Activated T-helper 17 cell treated with anti-CD3 and anti-CD28 coated beads, Interleukin-2, amount 50 U/mL, for 72 hours (primary cell): ENCODE measurements at regions not wholly inside any gene's neighbourhood (a gene's known extent, or its start where the extent isn't known, plus 50 kb on each side); places are given as distances from the start of the nearest gene placed in this dataset.

Experiments
- ATAC-seq: fragments of 150-1000 bp; cut with Tn5 transposase; replicated peaks from 2 replicates; pipeline ENCODE4 v1.10.0; 2021; ENCODE audit warnings: mild to moderate bottlenecking, moderate library complexity
- H3K27ac Mint-ChIP-seq: one replicate; pipeline ENCODE4 v1.8.0; 2022; ENCODE audit warnings: mixed read lengths
- H3K27me3 Mint-ChIP-seq: one replicate; pipeline ENCODE4 v1.8.0; 2022; ENCODE audit warnings: mixed read lengths
- H3K36me3 Mint-ChIP-seq: one replicate; pipeline ENCODE4 v1.8.0; 2022; ENCODE audit warnings: low read depth, mild to moderate bottlenecking, mixed read lengths
- H3K4me1 Mint-ChIP-seq: one replicate; pipeline ENCODE4 v1.8.0; 2022; ENCODE audit warnings: mixed read lengths
- H3K4me3 Mint-ChIP-seq: one replicate; pipeline ENCODE4 v1.8.0; 2022; ENCODE audit warnings: mild to moderate bottlenecking, mixed read lengths
- H3K9me3 Mint-ChIP-seq: one replicate; pipeline ENCODE4 v1.8.0; 2022; ENCODE audit warnings: mixed read lengths

DNA sequence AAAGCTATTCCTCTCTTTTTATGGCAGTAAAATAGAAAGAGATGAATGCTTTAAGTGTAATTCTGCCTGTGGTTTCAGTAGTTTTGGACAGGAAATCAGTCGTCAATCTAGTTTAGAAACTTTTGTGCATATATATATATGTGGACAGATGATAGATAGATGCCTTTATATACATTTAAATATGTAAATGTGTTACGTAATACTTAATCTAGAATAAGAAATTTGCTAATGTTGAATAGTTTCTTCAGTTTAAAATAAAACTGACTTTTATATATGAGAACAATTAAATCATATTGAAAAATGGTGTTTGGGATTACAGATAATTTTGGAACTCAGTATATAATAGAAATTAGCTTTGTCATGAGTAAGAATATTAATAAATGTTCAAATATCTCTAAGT, 1165.7 kb upstream of the NCAM2 start:
- Mint-ChIP-seq H3K36me3 (no peaks in the 10 kb centered on the region), H3K27me3 (no peaks in the 10 kb centered on the region), H3K9me3 (peaks cover 11% of the 10 kb centered on the region), H3K4me1 (no peaks in the 10 kb centered on the region), H3K4me3 (no peak overlapping the region), H3K27ac (no peak overlapping the region)
- ATAC-seq = no peak

DNA sequence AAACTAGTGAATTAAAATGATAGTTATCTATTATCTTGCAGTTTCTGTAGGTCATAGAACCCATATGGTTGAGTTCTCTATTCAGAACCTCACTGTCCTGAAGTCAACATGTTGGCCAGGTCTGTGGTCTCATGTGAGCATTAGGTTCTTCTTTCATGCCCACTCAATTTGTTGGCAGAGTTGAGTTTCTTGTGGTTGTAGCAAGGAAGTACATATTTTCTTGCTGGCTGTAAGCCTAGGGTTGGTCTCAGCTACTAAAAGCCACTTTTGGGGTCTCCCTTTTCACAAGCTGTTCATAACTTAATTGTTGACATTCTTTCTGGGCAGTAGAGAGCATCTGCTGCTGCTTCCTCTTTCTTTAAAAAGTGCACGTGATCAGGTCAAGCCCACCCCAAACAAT, 1165.1 kb upstream of the NCAM2 start:
- Mint-ChIP-seq H3K36me3 (no peaks in the 10 kb centered on the region), H3K9me3 (peaks cover 11% of the 10 kb centered on the region)

DNA sequence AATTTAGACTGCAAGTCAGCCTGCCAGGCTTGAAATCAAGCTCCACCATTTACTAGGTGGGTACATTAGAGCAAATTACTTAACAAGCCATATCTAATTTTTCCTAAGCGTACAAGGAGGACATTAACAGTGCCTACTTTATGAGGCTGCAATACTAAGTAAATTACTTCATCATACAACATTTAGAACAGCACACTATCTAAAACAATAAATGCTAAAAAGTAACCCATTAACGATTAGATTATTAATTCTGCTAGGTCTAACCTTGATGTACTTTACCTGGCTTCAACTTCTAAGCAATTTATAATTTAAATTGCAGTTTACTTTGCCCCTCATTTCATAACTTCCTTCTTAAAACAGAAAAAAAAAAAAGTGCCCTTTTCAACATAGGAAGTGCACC, 1155.6 kb upstream of the NCAM2 start:
- no peaks in the 10 kb centered on the region for H3K36me3 Mint-ChIP-seq
- H3K4me1 Mint-ChIP-seq = no peaks in the 10 kb centered on the region
- no peak for ATAC-seq
- H3K27ac Mint-ChIP-seq = no peak overlapping the region
- H3K27me3 Mint-ChIP-seq = no peaks in the 10 kb centered on the region
- no peak overlapping the region for H3K4me3 Mint-ChIP-seq
- peaks cover 5% of the 10 kb centered on the region for H3K9me3 Mint-ChIP-seq

More for the DNA sequence above, 1165.1 kb upstream of the NCAM2 start:
- Mint-ChIP-seq H3K27me3 (no peaks in the 10 kb centered on the region), H3K27ac (no peak overlapping the region), H3K4me3 (no peak overlapping the region), H3K4me1 (no peaks in the 10 kb centered on the region)
- no peak for ATAC-seq

DNA sequence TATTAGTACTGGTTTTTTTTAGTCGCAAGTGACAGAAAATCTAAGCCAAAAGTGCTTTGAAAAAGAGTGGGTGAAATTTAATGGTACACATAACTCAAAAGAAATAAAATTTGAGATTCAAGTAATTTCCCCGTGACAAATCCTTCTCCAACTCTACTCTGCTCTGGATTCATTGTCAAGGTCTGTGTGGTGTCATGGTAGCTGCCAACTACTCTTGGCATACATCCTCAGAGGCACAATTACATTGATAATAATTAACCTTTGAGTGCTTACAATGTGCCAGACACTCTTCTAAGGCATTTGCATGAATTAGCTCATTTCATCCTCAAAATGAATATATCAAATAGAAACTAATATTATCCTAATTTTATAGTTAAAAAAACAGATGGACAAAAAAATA, 1153.9 kb upstream of the NCAM2 start:
- no peaks in the 10 kb centered on the region for H3K9me3 Mint-ChIP-seq
- no peak overlapping the region for H3K4me3 Mint-ChIP-seq
- no peaks in the 10 kb centered on the region for H3K36me3 Mint-ChIP-seq
- no peak overlapping the region for H3K27ac Mint-ChIP-seq
- H3K27me3 Mint-ChIP-seq = no peaks in the 10 kb centered on the region
- no peaks in the 10 kb centered on the region for H3K4me1 Mint-ChIP-seq
- no peak for ATAC-seq

DNA sequence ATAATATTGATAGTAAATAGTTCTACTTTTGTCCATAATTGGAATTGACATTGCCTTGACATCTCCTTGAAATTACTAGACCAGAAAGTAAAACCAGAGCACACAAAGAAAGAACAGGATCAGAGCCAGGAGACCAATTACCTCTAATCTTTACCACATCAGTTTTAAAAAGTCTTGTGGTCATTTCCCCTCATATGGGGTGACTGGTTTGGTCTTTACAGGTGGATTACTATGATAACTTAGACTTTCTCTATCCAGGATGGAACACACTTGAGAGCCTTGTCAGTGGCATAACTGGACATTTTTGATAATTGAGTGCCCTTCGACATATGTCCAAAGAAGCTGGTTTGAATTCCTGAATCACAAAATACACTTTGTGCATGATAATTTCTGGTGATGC, 1148.1 kb upstream of the NCAM2 start:
- peaks cover 6% of the 10 kb centered on the region for H3K9me3 Mint-ChIP-seq
- ATAC-seq = no peak
- H3K4me1 Mint-ChIP-seq = no peaks in the 10 kb centered on the region
- H3K36me3 Mint-ChIP-seq = no peaks in the 10 kb centered on the region
- H3K27me3 Mint-ChIP-seq = no peaks in the 10 kb centered on the region
- H3K27ac Mint-ChIP-seq = no peak overlapping the region
- H3K4me3 Mint-ChIP-seq = no peak overlapping the region

DNA sequence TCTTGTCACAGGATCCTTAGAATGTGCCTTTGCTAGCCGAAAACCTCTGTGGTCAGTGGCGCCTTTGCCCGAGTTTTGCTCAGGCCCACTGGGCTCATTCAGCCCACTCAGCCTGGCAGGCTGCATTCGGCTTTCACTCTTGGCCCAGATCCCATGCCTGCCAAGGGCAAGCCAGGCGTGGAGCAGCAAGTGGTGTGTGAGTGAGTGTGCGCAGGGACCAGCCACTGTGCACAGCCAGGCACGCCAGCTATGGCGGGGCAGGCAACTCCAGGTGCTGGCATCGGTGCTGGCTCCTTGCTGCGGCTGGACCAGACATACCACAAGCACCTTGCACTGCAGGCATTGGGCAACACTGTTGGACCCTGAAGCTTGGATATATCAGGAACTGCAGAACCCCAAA, 1145.1 kb upstream of the NCAM2 start:
- ATAC-seq = no peak
- Mint-ChIP-seq H3K36me3 (no peaks in the 10 kb centered on the region), H3K9me3 (peaks cover 14% of the 10 kb centered on the region), H3K4me1 (no peaks in the 10 kb centered on the region), H3K27me3 (no peaks in the 10 kb centered on the region), H3K27ac (no peak overlapping the region), H3K4me3 (no peak overlapping the region)

DNA sequence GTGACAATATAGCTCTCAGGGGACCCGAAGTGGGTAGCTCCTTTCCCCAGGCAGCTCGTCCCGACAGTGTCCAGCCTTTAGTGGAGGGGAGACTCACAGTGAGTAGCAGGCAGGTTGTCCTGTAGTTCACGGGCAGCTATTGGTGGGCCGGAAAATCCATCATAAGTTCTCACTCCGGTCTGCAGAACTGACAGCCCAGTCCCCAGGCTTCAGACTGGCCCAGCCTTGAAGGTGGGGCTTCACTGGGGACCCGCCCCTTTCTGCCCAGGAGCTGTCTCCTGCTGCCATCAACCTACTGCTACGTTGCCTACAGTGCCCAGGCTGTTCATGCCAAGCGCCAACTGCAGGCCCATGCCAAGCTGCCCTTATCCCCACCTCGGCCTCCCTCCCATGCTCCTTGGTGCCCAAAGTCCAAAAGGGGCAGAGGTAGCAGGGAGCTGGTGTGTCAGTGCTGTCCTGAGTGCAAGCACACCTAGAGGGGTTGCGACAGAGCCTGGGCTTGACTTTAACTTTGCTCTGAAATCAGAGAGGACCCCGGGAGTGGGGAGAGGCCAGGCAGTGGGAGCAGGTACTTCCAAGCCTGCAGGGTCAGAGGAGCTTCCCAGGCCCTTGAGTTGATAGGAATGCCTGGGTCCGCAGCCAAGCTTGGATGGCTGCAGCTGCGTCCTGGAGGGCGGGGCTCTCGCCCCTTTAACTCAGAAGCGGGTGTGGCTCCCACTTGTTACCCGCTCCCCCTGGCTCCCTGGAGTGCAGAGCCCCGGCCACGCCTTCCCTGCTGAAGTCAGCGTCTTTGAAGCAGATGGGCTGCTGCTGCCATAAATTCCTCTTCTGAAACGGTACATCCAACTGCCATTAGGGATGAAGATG, 1144.3 kb upstream of the NCAM2 start:
- no peaks in the 10 kb centered on the region for H3K4me1 Mint-ChIP-seq
- H3K36me3 Mint-ChIP-seq = no peaks in the 10 kb centered on the region
- no peak for ATAC-seq
- no peak overlapping the region for H3K4me3 Mint-ChIP-seq
- no peak overlapping the region for H3K27ac Mint-ChIP-seq
- H3K27me3 Mint-ChIP-seq = no peaks in the 10 kb centered on the region
- H3K9me3 Mint-ChIP-seq = peaks cover 14% of the 10 kb centered on the region

DNA sequence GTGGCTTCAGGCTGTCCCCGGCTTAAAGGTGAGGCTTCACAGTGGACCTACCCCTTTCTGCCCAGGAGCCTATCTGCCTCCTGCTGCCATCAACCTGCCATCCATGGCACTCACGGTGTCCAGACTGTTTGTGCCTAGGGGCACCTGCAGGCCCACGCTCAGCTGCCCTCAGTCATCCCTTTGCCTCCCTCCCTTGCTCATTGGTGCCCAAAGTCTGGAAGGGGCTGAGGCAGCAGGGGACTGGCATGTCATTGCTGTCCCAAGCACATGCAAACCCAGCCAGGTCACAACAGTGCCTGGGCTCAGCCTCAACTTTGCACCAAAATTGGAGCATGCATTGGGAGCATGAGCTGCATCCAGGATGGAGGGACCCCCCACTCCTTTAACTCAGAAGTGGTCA, 1142.7 kb upstream of the NCAM2 start:
- H3K4me3 Mint-ChIP-seq = no peak overlapping the region
- peaks cover 14% of the 10 kb centered on the region for H3K9me3 Mint-ChIP-seq
- no peak for ATAC-seq
- no peaks in the 10 kb centered on the region for H3K27me3 Mint-ChIP-seq
- H3K27ac Mint-ChIP-seq = no peak overlapping the region
- no peaks in the 10 kb centered on the region for H3K36me3 Mint-ChIP-seq
- H3K4me1 Mint-ChIP-seq = no peaks in the 10 kb centered on the region

DNA sequence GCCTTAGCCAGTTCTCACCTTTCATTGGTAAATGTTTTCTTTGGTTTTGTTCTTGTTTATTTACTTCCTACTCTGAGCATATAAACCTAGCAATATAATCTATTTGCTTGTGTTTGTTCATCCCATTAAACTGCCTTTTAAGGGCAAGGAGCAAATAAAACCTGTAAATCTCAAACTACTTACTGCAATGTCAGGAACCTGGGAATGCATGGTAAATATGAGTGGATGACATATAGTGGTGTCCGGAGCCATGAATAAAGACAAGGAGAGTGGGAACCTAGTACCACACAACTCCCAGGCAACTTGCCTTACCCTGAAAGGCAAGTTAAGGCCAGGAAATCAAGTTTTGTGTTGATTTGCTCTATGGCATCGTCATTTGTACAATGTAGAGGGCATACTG, 1133.7 kb upstream of the NCAM2 start:
- Mint-ChIP-seq H3K4me3 (no peak overlapping the region), H3K36me3 (no peaks in the 10 kb centered on the region), H3K9me3 (no peaks in the 10 kb centered on the region), H3K27me3 (no peaks in the 10 kb centered on the region), H3K4me1 (no peaks in the 10 kb centered on the region), H3K27ac (no peak overlapping the region)
- ATAC-seq = no peak

DNA sequence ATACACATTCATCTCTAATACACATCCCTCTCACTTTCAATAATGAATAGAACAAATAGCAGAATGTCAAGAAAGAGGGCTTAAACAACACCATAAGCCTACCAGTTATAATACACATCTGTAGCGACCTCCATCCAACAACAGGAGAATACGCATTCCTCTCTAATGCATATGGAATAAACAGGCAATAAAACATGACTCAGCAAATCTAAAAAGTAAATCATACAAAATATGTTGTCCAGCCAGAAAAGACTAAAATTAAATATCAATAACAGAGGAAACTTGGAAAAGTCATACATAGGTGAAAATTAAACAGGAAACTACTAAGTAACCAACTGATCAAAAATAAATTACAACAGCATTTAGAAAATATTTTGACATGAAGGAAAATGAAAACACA, 1127.5 kb upstream of the NCAM2 start:
- H3K36me3 Mint-ChIP-seq = no peaks in the 10 kb centered on the region
- no peaks in the 10 kb centered on the region for H3K4me1 Mint-ChIP-seq
- H3K27ac Mint-ChIP-seq = no peak overlapping the region
- H3K27me3 Mint-ChIP-seq = no peaks in the 10 kb centered on the region
- ATAC-seq = no peak
- peaks cover 4% of the 10 kb centered on the region for H3K9me3 Mint-ChIP-seq
- no peak overlapping the region for H3K4me3 Mint-ChIP-seq

DNA sequence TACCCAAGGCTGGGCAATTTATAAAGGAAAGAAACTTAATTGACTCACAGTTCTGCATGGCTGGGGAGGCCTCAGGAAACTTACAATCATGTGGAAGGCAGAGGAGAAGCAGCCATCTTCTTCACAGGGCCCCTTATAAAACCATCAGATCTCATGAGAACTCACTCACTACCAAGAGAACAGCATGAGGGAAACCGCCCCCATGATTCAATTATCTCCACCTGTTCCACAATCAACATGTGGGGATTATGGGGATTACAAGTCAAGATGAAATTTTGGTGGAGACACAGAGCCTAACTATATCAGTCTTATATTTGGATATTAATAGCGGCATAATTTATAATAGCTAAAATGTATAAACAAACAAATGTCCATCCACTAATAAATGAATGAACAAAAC, 1123.7 kb upstream of the NCAM2 start:
- H3K9me3 Mint-ChIP-seq = peaks cover 4% of the 10 kb centered on the region
- H3K27me3 Mint-ChIP-seq = no peaks in the 10 kb centered on the region
- no peaks in the 10 kb centered on the region for H3K36me3 Mint-ChIP-seq
- no peak overlapping the region for H3K4me3 Mint-ChIP-seq
- no peak overlapping the region for H3K27ac Mint-ChIP-seq
- no peak for ATAC-seq
- H3K4me1 Mint-ChIP-seq = no peaks in the 10 kb centered on the region

DNA sequence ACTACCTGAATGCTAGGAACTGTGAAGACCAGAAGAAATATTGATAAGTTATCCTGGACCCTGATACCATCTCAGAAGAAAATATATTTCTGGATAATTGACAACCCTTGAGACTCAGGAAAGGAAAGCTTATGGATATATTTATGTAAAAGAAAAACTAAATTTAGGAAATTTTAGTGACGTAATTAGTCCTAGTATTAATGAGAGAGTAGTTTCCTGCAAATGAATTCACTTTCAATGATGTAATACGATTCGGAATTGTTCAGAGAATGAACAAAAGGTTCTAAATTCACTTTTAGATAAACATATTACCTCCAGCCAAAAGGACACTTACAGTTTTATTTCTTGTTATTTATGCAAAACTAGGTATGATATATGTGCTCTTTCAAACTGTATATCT, 1120.1 kb upstream of the NCAM2 start:
- no peaks in the 10 kb centered on the region for H3K27me3 Mint-ChIP-seq
- H3K27ac Mint-ChIP-seq = no peak overlapping the region
- ATAC-seq = no peak
- H3K4me1 Mint-ChIP-seq = no peaks in the 10 kb centered on the region
- peaks cover 8% of the 10 kb centered on the region for H3K9me3 Mint-ChIP-seq
- H3K4me3 Mint-ChIP-seq = no peak overlapping the region
- no peaks in the 10 kb centered on the region for H3K36me3 Mint-ChIP-seq

DNA sequence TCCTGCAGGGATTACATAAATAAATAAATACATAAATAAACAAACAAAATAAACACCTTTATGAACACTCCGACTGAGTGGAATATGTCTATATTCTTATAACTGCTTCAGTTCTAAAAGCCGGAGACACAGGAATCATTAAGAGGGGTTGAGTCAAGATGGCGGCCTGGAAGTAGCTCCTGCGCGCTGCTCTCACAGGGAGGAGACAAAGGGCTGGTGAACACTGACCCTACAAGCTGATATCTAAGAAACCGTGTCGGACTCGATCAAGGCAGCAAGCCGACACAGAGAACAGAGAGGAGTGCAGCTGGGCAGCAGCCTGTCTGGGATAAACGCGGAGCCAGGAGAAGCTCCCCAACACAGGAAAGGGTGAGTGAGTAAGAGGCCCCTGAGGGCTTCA, 1098.6 kb upstream of the NCAM2 start:
- H3K9me3 Mint-ChIP-seq = peaks cover 11% of the 10 kb centered on the region
- H3K27me3 Mint-ChIP-seq = no peaks in the 10 kb centered on the region
- no peak overlapping the region for H3K27ac Mint-ChIP-seq
- H3K4me1 Mint-ChIP-seq = no peaks in the 10 kb centered on the region
- no peaks in the 10 kb centered on the region for H3K36me3 Mint-ChIP-seq
- ATAC-seq = no peak
- no peak overlapping the region for H3K4me3 Mint-ChIP-seq

DNA sequence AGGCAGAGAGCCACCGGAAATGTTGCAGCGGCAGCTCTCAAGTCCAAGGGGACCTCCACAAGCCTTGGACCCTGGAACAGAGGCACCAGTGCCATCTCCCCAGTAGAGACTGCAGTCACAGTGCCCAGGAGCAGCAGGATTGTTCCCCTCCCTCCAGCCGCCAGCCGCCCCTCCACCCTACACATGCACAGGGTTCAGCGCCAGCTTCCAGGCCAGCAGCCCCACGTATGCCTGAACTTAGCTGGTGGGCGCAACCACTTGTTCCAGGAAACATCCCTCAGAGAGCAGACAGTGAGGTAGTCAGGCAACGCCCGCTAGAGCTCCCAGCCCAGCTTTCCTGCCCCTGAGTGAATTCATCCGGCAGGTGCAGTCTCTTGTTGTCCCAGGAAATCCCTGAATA, 1098.1 kb upstream of the NCAM2 start:
- Mint-ChIP-seq H3K27ac (no peak overlapping the region), H3K36me3 (no peaks in the 10 kb centered on the region), H3K4me1 (no peaks in the 10 kb centered on the region), H3K9me3 (peaks cover 11% of the 10 kb centered on the region), H3K27me3 (no peaks in the 10 kb centered on the region), H3K4me3 (no peak overlapping the region)
- no peak for ATAC-seq

DNA sequence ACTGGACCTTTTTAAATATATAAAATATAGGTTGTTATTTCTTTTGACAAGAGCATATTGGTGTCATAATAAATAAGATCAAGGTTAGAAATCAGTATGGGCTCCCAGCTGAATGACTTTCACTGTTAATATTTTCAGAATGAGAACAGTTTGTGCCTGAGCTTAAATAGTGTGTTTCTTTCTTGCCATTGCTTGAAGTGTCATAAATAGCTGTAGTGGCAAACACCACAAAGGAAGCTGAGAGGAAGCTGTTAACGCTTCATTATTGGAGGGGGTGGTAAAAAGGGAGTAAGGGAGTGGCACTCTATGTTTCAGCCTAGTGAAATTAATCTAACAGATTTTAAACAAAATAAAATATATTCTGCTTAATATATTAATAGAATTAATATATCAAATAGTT, 1089.8 kb upstream of the NCAM2 start:
- Mint-ChIP-seq H3K27ac (no peak overlapping the region), H3K4me3 (no peak overlapping the region), H3K27me3 (no peaks in the 10 kb centered on the region), H3K36me3 (no peaks in the 10 kb centered on the region), H3K9me3 (no peaks in the 10 kb centered on the region), H3K4me1 (no peaks in the 10 kb centered on the region)
- no peak for ATAC-seq

DNA sequence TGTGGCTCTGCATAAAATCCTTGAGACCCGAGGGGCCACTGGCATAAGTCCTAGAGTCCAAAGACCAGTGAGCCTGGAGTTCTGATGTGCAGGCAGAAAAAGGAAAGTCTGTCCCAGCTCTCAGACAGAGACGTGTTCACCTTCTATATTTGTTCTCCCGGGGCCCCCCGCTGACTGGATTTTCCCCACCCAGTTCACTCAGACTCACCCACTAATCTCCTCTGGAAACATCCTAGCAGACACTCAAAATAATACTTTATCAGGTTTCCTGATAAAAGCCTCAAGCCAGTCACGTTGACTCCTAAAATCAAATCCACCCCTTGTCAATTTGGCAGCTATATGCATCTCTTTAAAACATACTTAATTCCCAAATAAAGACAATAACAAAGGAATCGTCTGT, 1084.2 kb upstream of the NCAM2 start:
- no peaks in the 10 kb centered on the region for H3K36me3 Mint-ChIP-seq
- no peak overlapping the region for H3K4me3 Mint-ChIP-seq
- ATAC-seq = no peak

More for the DNA sequence above, 1084.2 kb upstream of the NCAM2 start:
- no peaks in the 10 kb centered on the region for H3K27me3 Mint-ChIP-seq
- no peaks in the 10 kb centered on the region for H3K9me3 Mint-ChIP-seq
- no peaks in the 10 kb centered on the region for H3K4me1 Mint-ChIP-seq
- H3K27ac Mint-ChIP-seq = no peak overlapping the region
